Loucy (cell line): ENCODE measurements at regions not wholly inside any gene's neighbourhood (a gene's known extent, or its start where the extent isn't known, plus 50 kb on each side); places are given as distances from the start of the nearest gene placed in this dataset.

Source experiments
- EZH2phosphoT487 ChIP-seq: fragments of 200-600 bp; IDR thresholded peaks from 2 replicates; pipeline ENCODE4 v1.6.1; 2018; ENCODE audit warnings: antibody characterized with exemption, mild to moderate bottlenecking, moderate library complexity, borderline replicate concordance
- TF ChIP-seq, protein P1 (sequence below): fragments of 200-600 bp; sonication (generic); conservative IDR thresholded peaks from 2 replicates; pipeline ENCODE4 v1.5.1; 2014; ENCODE audit warnings: mild to moderate bottlenecking, antibody characterized with exemption, low read length

DNA sequence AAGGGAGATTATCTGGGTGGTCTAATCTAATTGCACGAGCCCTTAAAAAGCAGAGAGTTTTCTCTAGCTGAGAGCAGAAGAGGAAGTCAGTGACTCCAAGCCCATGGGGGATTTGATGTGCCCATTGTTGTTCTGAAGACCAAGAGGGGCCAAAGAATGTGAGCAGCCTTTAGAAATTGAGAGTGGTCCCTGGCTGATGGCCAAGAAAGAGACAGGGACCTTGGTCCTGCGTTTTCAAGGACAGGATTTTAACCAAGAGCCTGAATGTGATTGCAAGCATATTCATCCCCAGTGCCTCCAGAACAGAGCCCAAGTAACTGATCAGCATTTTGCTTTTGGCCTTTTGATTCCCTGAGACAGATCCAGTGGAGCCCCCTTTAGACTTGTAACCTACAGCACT, 1353.9 kb downstream of the AACS start:
- TF ChIP-seq, protein P1, sequence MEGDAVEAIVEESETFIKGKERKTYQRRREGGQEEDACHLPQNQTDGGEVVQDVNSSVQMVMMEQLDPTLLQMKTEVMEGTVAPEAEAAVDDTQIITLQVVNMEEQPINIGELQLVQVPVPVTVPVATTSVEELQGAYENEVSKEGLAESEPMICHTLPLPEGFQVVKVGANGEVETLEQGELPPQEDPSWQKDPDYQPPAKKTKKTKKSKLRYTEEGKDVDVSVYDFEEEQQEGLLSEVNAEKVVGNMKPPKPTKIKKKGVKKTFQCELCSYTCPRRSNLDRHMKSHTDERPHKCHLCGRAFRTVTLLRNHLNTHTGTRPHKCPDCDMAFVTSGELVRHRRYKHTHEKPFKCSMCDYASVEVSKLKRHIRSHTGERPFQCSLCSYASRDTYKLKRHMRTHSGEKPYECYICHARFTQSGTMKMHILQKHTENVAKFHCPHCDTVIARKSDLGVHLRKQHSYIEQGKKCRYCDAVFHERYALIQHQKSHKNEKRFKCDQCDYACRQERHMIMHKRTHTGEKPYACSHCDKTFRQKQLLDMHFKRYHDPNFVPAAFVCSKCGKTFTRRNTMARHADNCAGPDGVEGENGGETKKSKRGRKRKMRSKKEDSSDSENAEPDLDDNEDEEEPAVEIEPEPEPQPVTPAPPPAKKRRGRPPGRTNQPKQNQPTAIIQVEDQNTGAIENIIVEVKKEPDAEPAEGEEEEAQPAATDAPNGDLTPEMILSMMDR, result no peak
- TF ChIP-seq EZH2phosphoT487, result no peak
